Adrenal gland (tissue), 9 donors: ENCODE measurements at regions not wholly inside any gene's neighbourhood (a gene's known extent, or its start where the extent isn't known, plus 50 kb on each side); places are given as distances from the start of the nearest gene placed in this dataset.

ENCODE experiments used
- DNase-seq, 7 donors: peaks; one replicate each; pipeline ENCODE4 v3.0.0-alpha.2; 2019 to 2020
- H3K27ac ChIP-seq, 5 donors: fragments of 200-600 bp; sonication (generic) in 4 of 5; 1 replicate in 3 of 5; 2 replicates in 2 of 5; pipeline versions ENCODE4 v1.5.1 to v1.8.0; 2016 to 2020; ENCODE audit warnings: mild to moderate bottlenecking in 1 of 5
- H3K27me3 ChIP-seq: fragments of 200-600 bp; 2 replicates; pipeline ENCODE4 v1.8.0; 2021
- H3K36me3 ChIP-seq, 2 donors: fragments of 200-600 bp; replicated peaks in 1 of 2; 1 replicate in 1 of 2; 2 replicates in 1 of 2; pipeline versions ENCODE4 v1.5.1 to v1.8.0; 2018 to 2022
- H3K4me1 ChIP-seq, 2 donors: fragments of 200-600 bp; replicated peaks in 1 of 2; 1 replicate in 1 of 2; 2 replicates in 1 of 2; pipeline versions ENCODE4 v1.5.1 to v1.8.0; 2018 to 2021
- H3K4me3 ChIP-seq, 4 donors: fragments of 200-600 bp; sonication (generic) in 3 of 4; one replicate each; pipeline ENCODE4 v1.5.1; 2016 to 2018
- H3K9me3 ChIP-seq, 3 donors: fragments of 200-600 bp; sonication (generic) in 1 of 3; replicated peaks in 1 of 3; 1 replicate in 2 of 3; 2 replicates in 1 of 3; pipeline versions ENCODE4 v1.5.1 to v1.8.0; 2016 to 2021
- POLR2A ChIP-seq, 2 donors: fragments of 450-650 bp; IDR thresholded peaks; one replicate each; pipeline ENCODE4 v1.6.1; 2017; ENCODE audit warnings: antibody characterized with exemption in 2 of 2, mild to moderate bottlenecking in 2 of 2, moderate library complexity in 1 of 2
- WGBS, 4 donors: extraction: QIAGEN DNeasy Blood & Tissue Kit in 2 of 4; methylation state at CpG; one replicate each; pipeline versions ENCODE4 v1.1.5 to v1.1.7; 2013 to 2017; 5-methylcytosine and 5-hydroxymethylcytosine counted together
- intact Hi-C, 2 donors: fragments of 100-400 bp; cut with DNase I; formaldehyde crosslinking; loops; one replicate each; pipeline versions ENCODE4 v1.14.1 to v1.15.0; 2022 to 2023
- TF ChIP-seq, protein P1 (sequence below), 6 experiments: fragments of 450-650 bp in 4 of 6; fragments of 200-600 bp in 2 of 6; sonication (generic) in 1 of 6; IDR thresholded peaks; 1 replicate in 5 of 6; 2 replicates in 1 of 6; pipeline versions ENCODE4 v1.5.1 to v1.8.0; 2016 to 2021; ENCODE audit warnings: antibody characterized with exemption in 6 of 6, mild to moderate bottlenecking in 2 of 6, moderate library complexity in 1 of 6
- donor health status: healthy with polysubstance abuse.
- donor health status: Bipolar disorder and iron deficiency.
- donor health status: DM: yes; HTN: yes; CAD: no.
- donor health status: DM: no; HTN: no; CAD: no.
- donor health status: DM: no; HTN: no; CAD: no.

DNA sequence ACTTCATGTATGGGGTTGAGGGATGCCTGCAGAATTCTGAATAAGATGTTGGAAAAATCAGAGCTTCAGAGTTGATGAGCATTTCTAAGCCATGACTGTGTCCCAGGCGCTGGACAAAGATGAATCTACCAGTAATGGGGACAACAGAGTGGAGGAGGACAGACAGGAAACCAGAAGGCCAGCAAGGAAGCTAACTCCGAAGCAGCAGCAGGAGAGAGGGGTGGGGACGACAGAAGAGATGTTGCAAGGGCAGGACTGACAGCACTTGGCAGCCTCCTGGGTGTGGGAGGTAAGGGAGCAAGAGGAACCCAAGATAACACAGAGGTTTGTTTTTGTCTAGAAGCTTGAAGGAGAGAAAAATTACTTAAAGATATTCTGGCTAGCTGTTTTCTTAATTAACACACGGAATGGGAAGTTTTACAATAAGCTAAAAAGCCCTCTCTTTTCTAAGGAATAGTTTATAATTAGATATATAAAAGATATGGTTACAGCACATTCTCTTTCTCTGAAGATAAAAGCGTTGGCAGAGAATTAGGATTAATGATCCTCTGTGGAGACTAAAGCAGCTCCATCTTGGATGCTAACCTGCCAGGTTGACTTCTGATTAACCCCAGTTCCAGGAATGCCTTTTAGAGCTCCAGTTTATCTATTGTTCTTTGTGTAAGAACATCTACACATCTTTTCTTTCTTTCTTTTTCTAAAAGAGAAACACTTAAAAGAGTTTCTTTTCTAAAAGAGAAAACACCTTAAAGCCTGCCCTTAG, 92.7 kb downstream of the TENT5C start:
- Histone ChIP-seq H3K4me1 (no peaks in the 10 kb centered on the region), H3K36me3 (no peaks in the 10 kb centered on the region), H3K9me3 (no peaks in the 10 kb centered on the region), H3K4me3 (no peak overlapping the region), H3K27me3 (no peaks in the 10 kb centered on the region), H3K27ac (no peak overlapping the region)
- TF ChIP-seq POLR2A (IDR thresholded peaks at IDR 0.05), result no peak
- TF ChIP-seq, protein P1, sequence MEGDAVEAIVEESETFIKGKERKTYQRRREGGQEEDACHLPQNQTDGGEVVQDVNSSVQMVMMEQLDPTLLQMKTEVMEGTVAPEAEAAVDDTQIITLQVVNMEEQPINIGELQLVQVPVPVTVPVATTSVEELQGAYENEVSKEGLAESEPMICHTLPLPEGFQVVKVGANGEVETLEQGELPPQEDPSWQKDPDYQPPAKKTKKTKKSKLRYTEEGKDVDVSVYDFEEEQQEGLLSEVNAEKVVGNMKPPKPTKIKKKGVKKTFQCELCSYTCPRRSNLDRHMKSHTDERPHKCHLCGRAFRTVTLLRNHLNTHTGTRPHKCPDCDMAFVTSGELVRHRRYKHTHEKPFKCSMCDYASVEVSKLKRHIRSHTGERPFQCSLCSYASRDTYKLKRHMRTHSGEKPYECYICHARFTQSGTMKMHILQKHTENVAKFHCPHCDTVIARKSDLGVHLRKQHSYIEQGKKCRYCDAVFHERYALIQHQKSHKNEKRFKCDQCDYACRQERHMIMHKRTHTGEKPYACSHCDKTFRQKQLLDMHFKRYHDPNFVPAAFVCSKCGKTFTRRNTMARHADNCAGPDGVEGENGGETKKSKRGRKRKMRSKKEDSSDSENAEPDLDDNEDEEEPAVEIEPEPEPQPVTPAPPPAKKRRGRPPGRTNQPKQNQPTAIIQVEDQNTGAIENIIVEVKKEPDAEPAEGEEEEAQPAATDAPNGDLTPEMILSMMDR (IDR thresholded peaks at IDR 0.05), result no peak
- 46 to 61% (median 54%) methylated on average over 5 of the region's 5 CpGs for WGBS, 4 donors
- intact Hi-C loops, result no loop called here
- DNase-seq, result peak in 1 of 7 donors; percentile 21

DNA sequence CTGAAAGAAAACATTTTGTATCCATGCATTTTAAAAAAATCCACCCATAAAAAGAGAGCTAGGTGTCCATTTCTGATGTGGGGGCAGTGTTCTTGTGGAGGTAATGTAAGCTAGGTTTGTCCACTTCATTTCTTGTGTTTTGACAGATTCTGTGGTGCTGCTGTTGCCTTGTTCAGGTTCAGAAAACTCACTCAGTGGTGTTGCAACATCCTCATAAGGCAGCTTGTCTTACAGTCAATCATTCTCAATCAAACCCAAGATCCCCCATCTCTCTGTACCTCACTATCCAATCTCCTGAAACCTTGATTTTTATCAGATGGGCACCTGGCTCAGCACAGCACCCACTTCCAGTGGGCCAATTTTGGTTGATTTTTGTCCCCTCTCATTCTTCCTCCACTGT, 94.1 kb downstream of the TENT5C start:
- Histone ChIP-seq H3K4me3 (no peak overlapping the region), H3K4me1 (no peaks in the 10 kb centered on the region), H3K27me3 (no peaks in the 10 kb centered on the region), H3K36me3 (no peaks in the 10 kb centered on the region), H3K9me3 (no peaks in the 10 kb centered on the region), H3K27ac (no peak overlapping the region)
- TF ChIP-seq POLR2A (IDR thresholded peaks at IDR 0.05), result no peak
- TF ChIP-seq, protein P1 (IDR thresholded peaks at IDR 0.05), result no peak
- intact Hi-C loops, result no loop called here
- no peak for DNase-seq

GRCh38 chr1:117702654-117703053, 96.8 kb downstream of the TENT5C start:
- no peaks in the 10 kb centered on the region for H3K36me3 ChIP-seq
- H3K27ac ChIP-seq, result no peak overlapping the region
- H3K27me3 ChIP-seq, result no peaks in the 10 kb centered on the region
- TF ChIP-seq, protein P1 (IDR thresholded peaks at IDR 0.05), result no peak
- no peak for TF ChIP-seq POLR2A (IDR thresholded peaks at IDR 0.05)
- WGBS, 4 donors, result 86 to 91% (median 88%) methylated on average over 3 of the region's 3 CpGs
- intact Hi-C loops, result no loop called here
- no peaks in the 10 kb centered on the region for H3K4me1 ChIP-seq
- no peak overlapping the region for H3K4me3 ChIP-seq
- DNase-seq, result no peak
- no peaks in the 10 kb centered on the region for H3K9me3 ChIP-seq

DNA sequence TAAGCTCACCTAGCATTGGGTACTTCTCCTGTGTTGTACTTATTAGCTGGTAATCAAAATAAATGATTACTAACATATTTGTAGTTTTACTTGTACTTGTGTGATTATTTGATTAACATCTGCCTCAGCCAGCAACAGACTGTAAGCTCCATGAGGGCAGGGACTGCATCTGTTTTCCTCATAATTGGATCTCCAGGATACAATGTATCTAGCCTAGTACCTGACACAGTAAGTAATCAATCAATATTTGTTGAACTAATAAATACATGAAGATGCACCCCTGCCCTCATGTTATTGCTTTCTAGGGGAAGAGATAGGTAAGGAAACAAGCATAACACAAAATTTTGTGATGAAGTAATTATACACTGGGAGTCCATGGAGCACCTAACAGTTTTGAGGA, 101.5 kb downstream of the TENT5C start:
- no peaks in the 10 kb centered on the region for H3K27me3 ChIP-seq
- no peaks in the 10 kb centered on the region for H3K4me1 ChIP-seq
- no peak for DNase-seq
- H3K4me3 ChIP-seq, result no peak overlapping the region
- no peak overlapping the region for H3K27ac ChIP-seq
- H3K9me3 ChIP-seq, result no peaks in the 10 kb centered on the region
- H3K36me3 ChIP-seq, result no peaks in the 10 kb centered on the region
- intact Hi-C loops, result no loop called here
- TF ChIP-seq POLR2A (IDR thresholded peaks at IDR 0.05), result no peak
- TF ChIP-seq, protein P1 (IDR thresholded peaks at IDR 0.05), result no peak
